Spleen (tissue), 11 donors: ENCODE measurements at regions not wholly inside any gene's neighbourhood (a gene's known extent, or its start where the extent isn't known, plus 50 kb on each side); places are given as distances from the start of the nearest gene placed in this dataset.

Experiments
- DNase-seq: peaks from one replicate; pipeline ENCODE4 v3.0.0-alpha.2; 2020
- H3K27ac ChIP-seq, 8 donors: fragments of 200-600 bp; sonication (generic) in 7 of 8; 1 replicate in 4 of 8; 2 replicates in 4 of 8; pipeline versions ENCODE4 v1.5.0 to v1.8.0; 2016 to 2021; ENCODE audit warnings: inconsistent platforms in 4 of 8, mild to moderate bottlenecking in 4 of 8, moderate library complexity in 1 of 8
- H3K27me3 ChIP-seq, 7 donors: fragments of 200-600 bp; sonication (generic) in 6 of 7; replicated peaks in 1 of 7; 1 replicate in 4 of 7; 2 replicates in 3 of 7; pipeline versions ENCODE4 v1.5.0 to v1.8.0; 2016 to 2021; ENCODE audit warnings: inconsistent platforms in 3 of 7, mild to moderate bottlenecking in 1 of 7
- H3K36me3 ChIP-seq, 6 donors: fragments of 200-600 bp; sonication (generic) in 5 of 6; 1 replicate in 4 of 6; 2 replicates in 2 of 6; pipeline versions ENCODE4 v1.5.0 to v1.8.0; 2016 to 2021; ENCODE audit warnings: inconsistent platforms in 2 of 6
- H3K4me1 ChIP-seq, 6 donors: fragments of 200-600 bp; sonication (generic) in 5 of 6; 1 replicate in 3 of 6; 2 replicates in 3 of 6; pipeline versions ENCODE4 v1.5.0 to v1.8.0; 2016 to 2021; ENCODE audit warnings: inconsistent platforms in 3 of 6
- H3K4me3 ChIP-seq, 8 donors: fragments of 200-600 bp; sonication (generic) in 7 of 8; 1 replicate in 4 of 8; 2 replicates in 4 of 8; pipeline versions ENCODE4 v1.5.0 to v1.8.0; 2016 to 2021; ENCODE audit warnings: inconsistent platforms in 4 of 8, mild to moderate bottlenecking in 4 of 8, moderate library complexity in 2 of 8
- H3K9me3 ChIP-seq, 8 donors: fragments of 200-600 bp; sonication (generic) in 7 of 8; 1 replicate in 4 of 8; 2 replicates in 4 of 8; pipeline versions ENCODE4 v1.5.0 to v1.8.0; 2016 to 2021; ENCODE audit warnings: inconsistent platforms in 4 of 8
- POLR2A ChIP-seq, 3 donors: fragments of 450-650 bp; IDR thresholded peaks; one replicate each; pipeline ENCODE4 v1.5.1; 2017; ENCODE audit warnings: antibody characterized with exemption in 3 of 3, mild to moderate bottlenecking in 1 of 3
- POLR2AphosphoS5 ChIP-seq, 3 donors: sonication (generic); formaldehyde crosslinking; IDR thresholded peaks; one replicate each; pipeline ENCODE4 v1.5.1; 2017; ENCODE audit warnings: antibody characterized with exemption in 3 of 3
- WGBS, 5 donors: extraction: QIAGEN DNeasy Blood & Tissue Kit in 3 of 5; methylation state at CpG; one replicate each; pipeline versions ENCODE4 v1.1.5 to v1.1.7; 2013 to 2018; 5-methylcytosine and 5-hydroxymethylcytosine counted together
- intact Hi-C: fragments of 100-400 bp; cut with DNase I; formaldehyde crosslinking; loops from one replicate; pipeline ENCODE4 v1.15.0; 2023; ENCODE audit warnings: low total_unique reads
- TF ChIP-seq, protein P1 (sequence below), 11 experiments: fragments of 200-600 bp in 7 of 11; fragments of 450-650 bp in 4 of 11; sonication (generic) in 4 of 11; IDR thresholded peaks in 8 of 11; conservative IDR thresholded peaks in 3 of 11; 1 replicate in 7 of 11; 2 replicates in 4 of 11; pipeline versions ENCODE4 v1.4.0 to v1.8.0; 2016 to 2021; ENCODE audit warnings: antibody characterized with exemption in 11 of 11, inconsistent platforms in 4 of 11, mild to moderate bottlenecking in 1 of 11
- donor health status: healthy with polysubstance abuse.
- donor health status: DM: no; HTN: no; CAD: no; lungs with moderate emphysema.
- donor health status: DM: no; HTN: no; CAD: no.
- donor health status: Bipolar disorder and iron deficiency.
- donor health status: healthy.
- donor health status: DM: no; HTN: no; CAD: no.
- donor health status: DM: yes; HTN: yes; CAD: no.

DNA sequence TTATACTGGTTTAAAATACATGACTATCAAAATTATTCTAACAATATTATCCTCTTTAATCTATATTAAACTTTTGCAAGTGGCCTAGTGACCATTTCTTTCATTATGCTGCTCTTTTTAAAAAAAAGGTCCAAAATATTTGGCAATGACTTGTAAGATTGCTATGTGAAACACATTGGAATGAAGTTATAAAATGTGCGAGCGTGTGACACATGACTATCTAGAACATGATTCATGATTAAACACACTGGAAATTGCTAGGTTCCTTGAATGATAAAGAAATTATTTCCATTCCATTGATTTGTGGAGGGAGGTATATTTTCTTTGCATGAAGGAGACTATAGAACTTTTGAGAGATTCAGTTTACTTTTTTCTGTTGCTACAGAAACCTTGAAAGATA is 739.1 kb downstream of the DIAPH3 start:
- no peak overlapping the region for H3K27ac ChIP-seq
- intact Hi-C loops: no loop called here
- DNase-seq: no peak
- H3K4me1 ChIP-seq: peaks cover 0 to 5% (median 0%) of the 10 kb centered on the region in 6 donors
- peaks cover 0 to 24% (median 10%) of the 10 kb centered on the region in 8 donors for H3K9me3 ChIP-seq
- WGBS, 5 donors: 78 to 88% (median 83%) methylated on average over 2 of the region's 2 CpGs
- no peaks in the 10 kb centered on the region for H3K36me3 ChIP-seq
- no peaks in the 10 kb centered on the region for H3K27me3 ChIP-seq
- TF ChIP-seq, protein P1, sequence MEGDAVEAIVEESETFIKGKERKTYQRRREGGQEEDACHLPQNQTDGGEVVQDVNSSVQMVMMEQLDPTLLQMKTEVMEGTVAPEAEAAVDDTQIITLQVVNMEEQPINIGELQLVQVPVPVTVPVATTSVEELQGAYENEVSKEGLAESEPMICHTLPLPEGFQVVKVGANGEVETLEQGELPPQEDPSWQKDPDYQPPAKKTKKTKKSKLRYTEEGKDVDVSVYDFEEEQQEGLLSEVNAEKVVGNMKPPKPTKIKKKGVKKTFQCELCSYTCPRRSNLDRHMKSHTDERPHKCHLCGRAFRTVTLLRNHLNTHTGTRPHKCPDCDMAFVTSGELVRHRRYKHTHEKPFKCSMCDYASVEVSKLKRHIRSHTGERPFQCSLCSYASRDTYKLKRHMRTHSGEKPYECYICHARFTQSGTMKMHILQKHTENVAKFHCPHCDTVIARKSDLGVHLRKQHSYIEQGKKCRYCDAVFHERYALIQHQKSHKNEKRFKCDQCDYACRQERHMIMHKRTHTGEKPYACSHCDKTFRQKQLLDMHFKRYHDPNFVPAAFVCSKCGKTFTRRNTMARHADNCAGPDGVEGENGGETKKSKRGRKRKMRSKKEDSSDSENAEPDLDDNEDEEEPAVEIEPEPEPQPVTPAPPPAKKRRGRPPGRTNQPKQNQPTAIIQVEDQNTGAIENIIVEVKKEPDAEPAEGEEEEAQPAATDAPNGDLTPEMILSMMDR (IDR thresholded peaks at IDR 0.05 in 8 of 11, conservative IDR thresholded peaks at IDR 0.05 in 3 of 11): no peak
- TF ChIP-seq POLR2A (IDR thresholded peaks at IDR 0.05) (no peak), POLR2AphosphoS5 (IDR thresholded peaks at IDR 0.05) (no peak)
- no peak overlapping the region for H3K4me3 ChIP-seq

DNA sequence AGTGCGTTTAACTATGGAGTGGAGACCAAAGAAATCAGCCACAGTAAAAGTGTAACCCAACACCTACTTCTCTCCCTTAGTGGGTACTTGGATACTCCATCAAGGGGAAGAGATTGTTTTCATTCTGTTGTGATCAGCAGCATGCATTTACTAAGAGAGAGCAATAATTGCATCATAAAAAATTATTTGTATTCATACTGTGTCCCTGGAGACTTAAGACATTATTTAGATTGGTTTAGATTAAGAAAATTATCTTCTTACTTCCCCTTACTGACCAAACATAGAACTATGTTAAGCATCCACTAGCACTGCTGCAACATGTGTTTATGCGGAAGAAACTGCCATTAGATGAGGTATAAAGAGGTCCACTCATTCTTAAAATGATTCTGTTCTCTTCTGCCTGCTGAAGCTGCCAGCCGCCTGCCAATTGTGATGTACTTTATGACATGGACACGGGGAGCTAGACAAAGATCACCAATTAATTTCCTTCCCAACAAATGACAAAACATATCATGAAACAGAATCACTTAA is 738.5 kb downstream of the DIAPH3 start:
- no peak overlapping the region for H3K4me3 ChIP-seq
- H3K4me1 ChIP-seq: peaks cover 0 to 5% (median 0%) of the 10 kb centered on the region in 6 donors
- no peak overlapping the region for H3K27ac ChIP-seq
- TF ChIP-seq, protein P1 (IDR thresholded peaks at IDR 0.05 in 8 of 11, conservative IDR thresholded peaks at IDR 0.05 in 3 of 11): no peak
- TF ChIP-seq POLR2AphosphoS5 (IDR thresholded peaks at IDR 0.05) (no peak), POLR2A (IDR thresholded peaks at IDR 0.05) (no peak)
- DNase-seq: no peak
- peaks cover 0 to 30% (median 15%) of the 10 kb centered on the region in 8 donors for H3K9me3 ChIP-seq
- WGBS, 5 donors: 72 to 85% (median 80%) methylated on average over 4 of the region's 4 CpGs
- H3K27me3 ChIP-seq: no peaks in the 10 kb centered on the region
- intact Hi-C loops: no loop called here
- H3K36me3 ChIP-seq: no peaks in the 10 kb centered on the region

DNA sequence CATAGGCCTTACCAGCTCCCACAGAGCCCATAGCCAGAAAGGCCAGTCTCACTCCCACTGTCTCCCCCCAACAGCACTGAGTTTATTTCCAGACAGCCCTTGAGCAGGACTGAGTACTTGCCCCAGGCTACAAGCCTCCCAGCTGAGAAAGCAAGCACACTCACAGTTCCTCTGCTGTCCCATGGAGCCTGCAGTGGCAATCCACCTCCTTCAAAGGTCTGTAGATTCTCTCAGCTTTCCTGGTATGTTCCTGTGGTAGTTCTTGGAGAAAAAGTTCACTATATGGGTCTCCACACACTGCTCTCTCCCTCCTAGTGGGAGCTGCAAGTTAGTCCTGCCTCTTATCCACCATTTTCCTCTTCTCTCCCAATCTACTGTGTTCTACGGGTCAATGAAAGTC is 728.7 kb downstream of the DIAPH3 start:
- Histone ChIP-seq H3K9me3 (peaks cover 0 to 57% (median 46%) of the 10 kb centered on the region in 8 donors), H3K4me1 (no peaks in the 10 kb centered on the region), H3K27me3 (no peaks in the 10 kb centered on the region), H3K36me3 (no peaks in the 10 kb centered on the region), H3K4me3 (no peak overlapping the region), H3K27ac (no peak overlapping the region)
- intact Hi-C loops: no loop called here
- no peak for DNase-seq
- 76 to 100% (median 94%) methylated on average over 1 of the region's 1 CpG for WGBS, 5 donors
- no peak for TF ChIP-seq POLR2AphosphoS5 (IDR thresholded peaks at IDR 0.05)
- TF ChIP-seq, protein P1 (IDR thresholded peaks at IDR 0.05 in 8 of 11, conservative IDR thresholded peaks at IDR 0.05 in 3 of 11): no peak
- no peak for TF ChIP-seq POLR2A (IDR thresholded peaks at IDR 0.05)

DNA sequence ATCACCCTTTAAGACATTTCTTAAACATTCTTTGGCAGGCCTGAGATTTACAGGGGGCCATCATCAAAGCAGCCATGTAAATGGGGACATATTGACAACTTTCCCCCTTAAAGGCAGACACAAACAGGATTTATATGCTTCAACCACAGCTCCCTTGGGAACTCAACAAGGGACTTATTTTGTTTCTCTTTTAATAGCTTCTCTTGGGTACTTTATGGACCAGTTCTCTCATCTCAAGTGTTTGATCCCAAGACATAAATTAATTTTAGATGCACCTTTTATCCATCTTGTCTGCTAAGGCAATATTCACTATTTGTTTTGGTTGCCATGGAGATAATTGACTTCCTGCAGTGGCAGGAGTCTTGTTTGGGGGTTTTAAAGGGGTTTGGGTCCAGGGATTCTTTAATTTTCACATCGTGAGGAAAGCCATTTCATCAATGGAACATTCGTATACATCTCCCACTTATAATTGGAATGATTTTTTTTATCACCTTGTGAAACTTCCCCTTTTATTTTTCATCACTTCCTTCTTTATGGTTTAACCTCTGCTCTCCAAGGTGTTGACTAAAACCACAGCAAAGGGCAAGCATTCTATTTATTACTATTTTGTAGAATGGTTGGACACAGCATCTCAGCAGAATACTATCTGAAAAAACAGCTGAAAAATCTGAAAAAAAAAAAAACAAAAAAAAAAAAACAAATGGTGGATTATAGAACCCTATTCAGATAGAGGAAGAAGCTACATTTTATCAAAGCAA is 726.0 kb downstream of the DIAPH3 start:
- H3K27ac ChIP-seq: no peak overlapping the region
- peaks cover 0 to 37% (median 23%) of the 10 kb centered on the region in 8 donors for H3K9me3 ChIP-seq
- no peaks in the 10 kb centered on the region for H3K4me1 ChIP-seq
- no peak overlapping the region for H3K4me3 ChIP-seq
- no peak for TF ChIP-seq POLR2A (IDR thresholded peaks at IDR 0.05)
- TF ChIP-seq, protein P1 (IDR thresholded peaks at IDR 0.05 in 8 of 11, conservative IDR thresholded peaks at IDR 0.05 in 3 of 11): no peak
- TF ChIP-seq POLR2AphosphoS5 (IDR thresholded peaks at IDR 0.05): no peak
- H3K36me3 ChIP-seq: no peaks in the 10 kb centered on the region
- H3K27me3 ChIP-seq: peaks cover 0 to 8% (median 0%) of the 10 kb centered on the region in 7 donors
- intact Hi-C loops: no loop called here
- no peak for DNase-seq
- WGBS, 5 donors: 17 to 35% (median 25%) methylated on average over 2 of the region's 2 CpGs
